BLaER1 (cell line): ENCODE measurements at regions not wholly inside any gene's neighbourhood (a gene's known extent, or its start where the extent isn't known, plus 50 kb on each side); places are given as distances from the start of the nearest gene placed in this dataset.

ENCODE experiments used
- H3K27ac ChIP-seq: shearing (Covaris generic); formaldehyde crosslinking; 2 replicates; pipeline ENCODE4 v1.8.1; 2022
- H3K27me3 ChIP-seq: shearing (Covaris generic); formaldehyde crosslinking; 2 replicates; pipeline ENCODE4 v1.8.1; 2022
- H3K36me3 ChIP-seq: shearing (Covaris generic); formaldehyde crosslinking; 2 replicates; pipeline ENCODE4 v1.8.1; 2022
- H3K4me1 ChIP-seq: shearing (Covaris generic); formaldehyde crosslinking; 2 replicates; pipeline ENCODE4 v1.8.1; 2022
- H3K4me2 ChIP-seq: shearing (Covaris generic); formaldehyde crosslinking; 2 replicates; pipeline ENCODE4 v1.8.1; 2022
- H3K4me3 ChIP-seq: shearing (Covaris generic); formaldehyde crosslinking; 2 replicates; pipeline ENCODE4 v1.8.1; 2022
- H3K9ac ChIP-seq: shearing (Covaris generic); formaldehyde crosslinking; 2 replicates; pipeline ENCODE4 v1.8.1; 2022
- H3K9me3 ChIP-seq: shearing (Covaris generic); formaldehyde crosslinking; 2 replicates; pipeline ENCODE4 v1.8.1; 2022
- H4K20me1 ChIP-seq: shearing (Covaris generic); formaldehyde crosslinking; 2 replicates; pipeline ENCODE4 v1.8.1; 2022
- Cebpa-rat ChIP-seq: shearing (Covaris generic); IDR thresholded peaks from 2 replicates; pipeline ENCODE4 v1.8.1; 2022

GRCh38 chr16:31702796-31703195 is 170.8 kb upstream of the ZNF267 start:
- Histone ChIP-seq H3K4me2 (no peak overlapping the region), H3K36me3 (peaks cover 56% of the 10 kb centered on the region), H3K27me3 (no peaks in the 10 kb centered on the region), H3K9ac (no peak overlapping the region), H3K9me3 (no peaks in the 10 kb centered on the region), H3K4me1 (peaks cover 20% of the 10 kb centered on the region), H4K20me1 (peaks cover 33% of the 10 kb centered on the region), H3K27ac (no peak overlapping the region), H3K4me3 (no peak overlapping the region)
- TF ChIP-seq Cebpa-rat = no peak

- H3K4me2 ChIP-seq = no peak overlapping the region
- H4K20me1 ChIP-seq = peaks cover 33% of the 10 kb centered on the region
- no peak overlapping the region for H3K9ac ChIP-seq
- H3K36me3 ChIP-seq = peaks cover 65% of the 10 kb centered on the region
- no peaks in the 10 kb centered on the region for H3K9me3 ChIP-seq
- no peak for TF ChIP-seq Cebpa-rat
- H3K27me3 ChIP-seq = no peaks in the 10 kb centered on the region
- H3K4me1 ChIP-seq = peaks cover 24% of the 10 kb centered on the region
- H3K27ac ChIP-seq = no peak overlapping the region
- H3K4me3 ChIP-seq = no peak overlapping the region
These were observed 170.0 kb upstream of the ZNF267 start for GRCh38 chr16:31703526-31704128.

- no peak overlapping the region for H3K4me3 ChIP-seq
- no peak overlapping the region for H3K27ac ChIP-seq
- H3K27me3 ChIP-seq = no peaks in the 10 kb centered on the region
- TF ChIP-seq Cebpa-rat = no peak
- peaks cover 33% of the 10 kb centered on the region for H4K20me1 ChIP-seq
- no peaks in the 10 kb centered on the region for H3K9me3 ChIP-seq
- H3K4me1 ChIP-seq = peaks cover 24% of the 10 kb centered on the region
- no peak overlapping the region for H3K4me2 ChIP-seq
- H3K9ac ChIP-seq = no peak overlapping the region
- peaks cover 70% of the 10 kb centered on the region for H3K36me3 ChIP-seq
These were observed 169.5 kb upstream of the ZNF267 start for GRCh38 chr16:31704138-31704537.

- Histone ChIP-seq H3K27ac (no peak overlapping the region), H3K9ac (no peak overlapping the region), H3K36me3 (peaks cover 80% of the 10 kb centered on the region), H3K4me3 (no peak overlapping the region), H3K9me3 (no peaks in the 10 kb centered on the region), H3K27me3 (no peaks in the 10 kb centered on the region), H3K4me2 (no peak overlapping the region), H4K20me1 (peaks cover 33% of the 10 kb centered on the region), H3K4me1 (peaks cover 19% of the 10 kb centered on the region)
- no peak for TF ChIP-seq Cebpa-rat
These were observed 168.2 kb upstream of the ZNF267 start for GRCh38 chr16:31705371-31705770.

GRCh38 chr16:31706318-31706717 is 167.3 kb upstream of the ZNF267 start:
- no peaks in the 10 kb centered on the region for H3K9me3 ChIP-seq
- no peak overlapping the region for H3K4me3 ChIP-seq
- no peak overlapping the region for H3K9ac ChIP-seq
- H3K4me2 ChIP-seq = no peak overlapping the region
- no peak overlapping the region for H3K27ac ChIP-seq
- peaks cover 27% of the 10 kb centered on the region for H4K20me1 ChIP-seq
- peaks cover 86% of the 10 kb centered on the region for H3K36me3 ChIP-seq
- no peaks in the 10 kb centered on the region for H3K27me3 ChIP-seq
- H3K4me1 ChIP-seq = peaks cover 15% of the 10 kb centered on the region
- TF ChIP-seq Cebpa-rat = no peak

GRCh38 chr16:31706925-31707324 is 166.7 kb upstream of the ZNF267 start:
- Histone ChIP-seq H3K4me1 (peaks cover 8% of the 10 kb centered on the region), H3K36me3 (peaks cover 86% of the 10 kb centered on the region), H3K9me3 (no peaks in the 10 kb centered on the region), H3K4me3 (no peak overlapping the region), H3K27me3 (no peaks in the 10 kb centered on the region), H4K20me1 (peaks cover 21% of the 10 kb centered on the region), H3K4me2 (no peak overlapping the region), H3K9ac (no peak overlapping the region), H3K27ac (no peak overlapping the region)
- TF ChIP-seq Cebpa-rat = no peak

GRCh38 chr16:31707743-31708335 is 165.8 kb upstream of the ZNF267 start:
- H3K4me2 ChIP-seq = no peak overlapping the region
- no peaks in the 10 kb centered on the region for H3K9me3 ChIP-seq
- no peak overlapping the region for H3K4me3 ChIP-seq
- no peak overlapping the region for H3K27ac ChIP-seq
- no peak overlapping the region for H3K9ac ChIP-seq
- TF ChIP-seq Cebpa-rat = no peak
- H4K20me1 ChIP-seq = peaks cover 12% of the 10 kb centered on the region
- H3K36me3 ChIP-seq = peaks cover 79% of the 10 kb centered on the region
- no peaks in the 10 kb centered on the region for H3K27me3 ChIP-seq
- peaks cover 5% of the 10 kb centered on the region; the same call in 1 of the 2 replicates for H3K4me1 ChIP-seq

- Histone ChIP-seq H3K36me3 (peaks cover 74% of the 10 kb centered on the region), H3K4me1 (peaks cover 5% of the 10 kb centered on the region; the same call in 1 of the 2 replicates), H4K20me1 (peaks cover 7% of the 10 kb centered on the region), H3K9ac (no peak overlapping the region), H3K9me3 (no peaks in the 10 kb centered on the region), H3K4me3 (no peak overlapping the region), H3K27me3 (no peaks in the 10 kb centered on the region), H3K4me2 (no peak overlapping the region), H3K27ac (no peak overlapping the region)
- no peak for TF ChIP-seq Cebpa-rat
These were observed 165.3 kb upstream of the ZNF267 start for GRCh38 chr16:31708348-31708747.

GRCh38 chr16:31709181-31709580 is 164.4 kb upstream of the ZNF267 start:
- TF ChIP-seq Cebpa-rat = no peak
- H3K27ac ChIP-seq = no peak overlapping the region
- H3K4me3 ChIP-seq = no peak overlapping the region
- H3K9me3 ChIP-seq = no peaks in the 10 kb centered on the region
- H3K4me1 ChIP-seq = peaks cover 8% of the 10 kb centered on the region
- H3K4me2 ChIP-seq = no peak overlapping the region
- H3K27me3 ChIP-seq = no peaks in the 10 kb centered on the region
- H3K9ac ChIP-seq = no peak overlapping the region
- H4K20me1 ChIP-seq = peaks cover 1% of the 10 kb centered on the region; the same call in 1 of the 2 replicates
- H3K36me3 ChIP-seq = peaks cover 66% of the 10 kb centered on the region

GRCh38 chr16:31710134-31710533 is 163.5 kb upstream of the ZNF267 start:
- Histone ChIP-seq H3K36me3 (peaks cover 61% of the 10 kb centered on the region), H3K27me3 (no peaks in the 10 kb centered on the region), H3K9ac (no peak overlapping the region), H3K4me2 (no peak overlapping the region), H4K20me1 (peaks cover 11% of the 10 kb centered on the region; the same call in 1 of the 2 replicates), H3K4me3 (no peak overlapping the region), H3K4me1 (peaks cover 17% of the 10 kb centered on the region), H3K27ac (no peak overlapping the region), H3K9me3 (no peaks in the 10 kb centered on the region; the same call in 1 of the 2 replicates)
- no peak for TF ChIP-seq Cebpa-rat
